Body of pancreas (tissue), 4 donors: ENCODE measurements at regions not wholly inside any gene's neighbourhood (a gene's known extent, or its start where the extent isn't known, plus 50 kb on each side); places are given as distances from the start of the nearest gene placed in this dataset.

ENCODE experiments used
- CTCF ChIP-seq, 7 experiments: fragments of 450-650 bp in 4 of 7; fragments of 200-600 bp in 3 of 7; sonication (generic) in 3 of 7; IDR thresholded peaks; one replicate each; pipeline ENCODE4 v1.5.1; 2016 to 2019; ENCODE audit warnings: antibody characterized with exemption in 7 of 7
- POLR2A ChIP-seq, 3 donors: fragments of 450-650 bp; IDR thresholded peaks; one replicate each; pipeline ENCODE4 v1.6.1; 2016; ENCODE audit warnings: antibody characterized with exemption in 3 of 3, mild to moderate bottlenecking in 2 of 3

DNA sequence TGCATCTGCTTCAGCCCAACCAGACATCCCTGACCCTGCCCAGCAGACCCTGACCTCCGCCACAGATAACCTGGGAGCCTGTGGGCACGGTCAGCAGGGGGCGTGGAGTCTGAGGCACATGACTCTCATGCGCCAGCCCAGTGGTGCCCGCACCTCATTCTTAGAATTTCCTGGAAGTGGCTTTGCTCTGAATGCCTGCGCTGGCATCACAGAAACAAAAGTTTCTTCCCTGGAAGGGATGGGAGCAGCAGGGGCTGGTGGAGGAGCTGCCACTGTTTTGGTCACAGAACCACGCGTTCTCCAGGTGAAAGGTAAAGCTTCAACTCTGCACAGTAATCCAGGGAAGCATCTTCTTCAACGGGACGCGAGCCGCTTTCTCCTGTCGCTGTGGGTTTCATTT, 67.9 kb upstream of the DUSP22 start:
- TF ChIP-seq CTCF (IDR thresholded peaks at IDR 0.05) = no peak
- TF ChIP-seq POLR2A (IDR thresholded peaks at IDR 0.05) = no peak
